Caki2 (cell line): ENCODE measurements at regions not wholly inside any gene's neighbourhood (a gene's known extent, or its start where the extent isn't known, plus 50 kb on each side); places are given as distances from the start of the nearest gene placed in this dataset.

Experiments
- DNase-seq: peaks from one replicate; pipeline ENCODE4 v3.0.0-alpha.2; 2015; ENCODE audit warnings: low read depth
- in situ Hi-C: cut with HindIII; loops from 2 replicates; pipeline ENCODE4 v1.10.0; 2016; ENCODE audit warnings: low sequenced_read_pairs, low pct_unique_long_range_greater_than_20kb, mixed read lengths

- DNase-seq = peak; percentile 74
- in situ Hi-C loops = no loop called here
Observed at GRCh38 chr1:238061967-238062613, 171.4 kb upstream of the ZP4 start.

GRCh38 chr1:238060061-238060460 is 169.3 kb upstream of the ZP4 start:
- in situ Hi-C loops = no loop called here
- DNase-seq = no peak

GRCh38 chr1:238052496-238053266 is 162.0 kb upstream of the ZP4 start:
- DNase-seq = no peak
- in situ Hi-C loops = no loop called here

GRCh38 chr1:238029126-238029525 is 138.4 kb upstream of the ZP4 start:
- in situ Hi-C loops = no loop called here

GRCh38 chr1:238027366-238027765 is 136.6 kb upstream of the ZP4 start:
- no peak for DNase-seq
- in situ Hi-C loops = no loop called here

More at GRCh38 chr1:238029126-238029525, 138.4 kb upstream of the ZP4 start:
- peak; percentile 95 for DNase-seq

GRCh38 chr1:238023137-238023536 is 132.4 kb upstream of the ZP4 start:
- DNase-seq = no peak
- in situ Hi-C loops = no loop called here

- no peak for DNase-seq
- in situ Hi-C loops = no loop called here
Observed at GRCh38 chr1:238018214-238018613, 127.5 kb upstream of the ZP4 start.

- in situ Hi-C loops = no loop called here
- DNase-seq = no peak
Observed at GRCh38 chr1:238006779-238007178, 116.1 kb upstream of the ZP4 start.

- DNase-seq = no peak
- in situ Hi-C loops = no loop called here
Observed at GRCh38 chr1:238005116-238005515, 114.4 kb upstream of the ZP4 start.

GRCh38 chr1:238001818-238002217 is 111.1 kb upstream of the ZP4 start:
- DNase-seq = no peak
- in situ Hi-C loops = no loop called here

GRCh38 chr1:237999426-238000052 is 108.8 kb upstream of the ZP4 start:
- DNase-seq = no peak

GRCh38 chr1:237998581-237998980 is 107.9 kb upstream of the ZP4 start:
- in situ Hi-C loops = no loop called here
- no peak for DNase-seq

More at GRCh38 chr1:237999426-238000052, 108.8 kb upstream of the ZP4 start:
- in situ Hi-C loops = no loop called here

GRCh38 chr1:237983496-237983895 is 92.8 kb upstream of the ZP4 start:
- no peak for DNase-seq
- in situ Hi-C loops = no loop called here

GRCh38 chr1:237981223-237981622 is 90.5 kb upstream of the ZP4 start:
- in situ Hi-C loops = no loop called here
- no peak for DNase-seq

- DNase-seq = no peak
- in situ Hi-C loops = no loop called here
Observed at GRCh38 chr1:237976331-237976730, 85.6 kb upstream of the ZP4 start.

GRCh38 chr1:237975903-237976302 is 85.2 kb upstream of the ZP4 start:
- DNase-seq = no peak
- in situ Hi-C loops = no loop called here

- no peak for DNase-seq
- in situ Hi-C loops = no loop called here
Observed at GRCh38 chr1:237975376-237975775, 84.7 kb upstream of the ZP4 start.

- in situ Hi-C loops = no loop called here
- DNase-seq = no peak
Observed at GRCh38 chr1:237972186-237972585, 81.5 kb upstream of the ZP4 start.

- in situ Hi-C loops = no loop called here
- DNase-seq = no peak
Observed at GRCh38 chr1:237962985-237963384, 72.3 kb upstream of the ZP4 start.
